A549 (cell line): ENCODE measurements at regions not wholly inside any gene's neighbourhood (a gene's known extent, or its start where the extent isn't known, plus 50 kb on each side); places are given as distances from the start of the nearest gene placed in this dataset.

Experiments
- ATAC-seq, 2 experiments: fragments of 200-7000 bp in 1 of 2; fragments of >200 bp in 1 of 2; cut with Nextera tagmentation in 1 of 2; cut with Tn5 transposase in 1 of 2; 3 replicates each; pipeline versions ENCODE4 v1.8.0 to v1.9.1; 2018 to 2020; ENCODE audit warnings: mild to moderate bottlenecking in 1 of 2, moderate library complexity in 1 of 2
- CTCF ChIA-PET: fragments of 300-600 bp; sonication (Branson Sonifier 250); formaldehyde crosslinking; extraction: SDS; loops from one replicate; lab custom pipeline; 2021; ENCODE audit warnings: antibody characterized with exemption, inconsistent platforms; lab: Yijun Ruan, JAX
- POLR2A ChIA-PET: fragments of 350-600 bp; formaldehyde crosslinking; extraction: SDS; loops from one replicate; lab custom pipeline; 2021; ENCODE audit warnings: antibody characterized with exemption, inconsistent platforms; lab: Yijun Ruan, JAX
- DNase-seq, 2 experiments: peaks; one replicate each; pipeline versions ENCODE4 v3.0.0 to v3.0.0-alpha.2; 2011 to 2016; ENCODE audit warnings: low read depth in 1 of 2, low spot score in 1 of 2
- FAIRE-seq: peaks from 2 replicates; lab custom pipeline; 2011; peaks lifted over from hg19 to GRCh38; lab: Jason Lieb, UNC
- H3K27ac ChIP-seq, 2 experiments: fragments of >200 bp; sonication (Bioruptor Twin); formaldehyde crosslinking; 3 replicates each; pipeline ENCODE4 v1.5.1; 2016 to 2017
- H3K4me1 ChIP-seq: fragments of >200 bp; sonication (Bioruptor Twin); formaldehyde crosslinking; 3 replicates; pipeline ENCODE4 v1.6.1; 2016
- H3K4me2 ChIP-seq: fragments of >200 bp; sonication (Bioruptor Twin); formaldehyde crosslinking; 3 replicates; pipeline ENCODE4 v1.6.1; 2016
- H3K4me3 ChIP-seq: fragments of >200 bp; sonication (Bioruptor Twin); formaldehyde crosslinking; 3 replicates; pipeline ENCODE4 v1.5.1; 2016
- H3K9me3 ChIP-seq: fragments of >200 bp; sonication (Bioruptor Twin); formaldehyde crosslinking; 3 replicates; pipeline ENCODE4 v1.6.1; 2016
- BHLHE40 ChIP-seq: IDR thresholded peaks from 2 replicates; pipeline ENCODE4 v1.6.1; 2012; ENCODE audit warnings: low read depth, low read length, inconsistent platforms
- CHD2 ChIP-seq: fragments of 150-350 bp; IDR thresholded peaks from 2 replicates; pipeline ENCODE4 v1.6.1; 2014; ENCODE audit warnings: low read length; ENCODE audit not compliant: partially characterized antibody
- CHD4 ChIP-seq: fragments of 200-600 bp; sonication (generic); IDR thresholded peaks from 2 replicates; pipeline ENCODE4 v1.6.1; 2016; ENCODE audit warnings: antibody characterized with exemption, mild to moderate bottlenecking, borderline replicate concordance
- EHF ChIP-seq: fragments of 250-450 bp; sonication (Bioruptor Pico); IDR thresholded peaks from 2 replicates; pipeline ENCODE4 v1.5.0; 2020; ENCODE audit warnings: mild to moderate bottlenecking
- FOSB ChIP-seq: fragments of 250-450 bp; sonication (Bioruptor Pico); IDR thresholded peaks from 2 replicates; pipeline ENCODE4 v1.5.0; 2020; ENCODE audit warnings: mild to moderate bottlenecking, moderate library complexity
- FOXS1 ChIP-seq: fragments of 250-450 bp; sonication (Bioruptor Pico); IDR thresholded peaks from 2 replicates; pipeline ENCODE4 v1.5.0; 2020; ENCODE audit warnings: mild to moderate bottlenecking, moderate library complexity
- HOXA7 ChIP-seq: fragments of 250-450 bp; sonication (Bioruptor Pico); IDR thresholded peaks from 2 replicates; pipeline ENCODE4 v1.5.0; 2020; ENCODE audit warnings: mild to moderate bottlenecking, moderate library complexity
- HOXB5 ChIP-seq: fragments of 250-450 bp; sonication (Bioruptor Pico); IDR thresholded peaks from 2 replicates; pipeline ENCODE4 v1.5.0; 2020; ENCODE audit warnings: mild to moderate bottlenecking, moderate library complexity
- KDM1A ChIP-seq: fragments of 200-600 bp; sonication (generic); IDR thresholded peaks from 2 replicates; pipeline ENCODE4 v1.6.1; 2016; ENCODE audit warnings: low read depth, mild to moderate bottlenecking
- KDM5A ChIP-seq: fragments of 200-600 bp; sonication (generic); IDR thresholded peaks from 2 replicates; pipeline ENCODE4 v1.6.1; 2016; ENCODE audit warnings: antibody characterized with exemption, mild to moderate bottlenecking
- MAFK ChIP-seq: fragments of 450-650 bp; IDR thresholded peaks from 2 replicates; pipeline ENCODE4 v1.6.1; 2014; ENCODE audit not compliant: partially characterized antibody
- MAZ ChIP-seq: fragments of 150-350 bp; IDR thresholded peaks from 2 replicates; pipeline ENCODE4 v1.6.1; 2014; ENCODE audit warnings: antibody characterized with exemption, low read depth, low read length, borderline replicate concordance
- MYC ChIP-seq: IDR thresholded peaks from 2 replicates; pipeline ENCODE4 v1.6.1; 2012; ENCODE audit warnings: mild to moderate bottlenecking, inconsistent platforms, low read length, improper control_type of control experiment, borderline replicate concordance
- NFE2L2 ChIP-seq: fragments of 150-350 bp; conservative IDR thresholded peaks from 2 replicates; pipeline ENCODE4 v1.6.1; 2014; ENCODE audit warnings: low read length
- NPAS2 ChIP-seq: fragments of 250-450 bp; sonication (Bioruptor Pico); IDR thresholded peaks from 2 replicates; pipeline ENCODE4 v1.8.0; 2022; ENCODE audit warnings: mild to moderate bottlenecking, moderate library complexity, borderline replicate concordance
- NR3C1 ChIP-seq: fragments of >200 bp; sonication (Bioruptor Twin); formaldehyde crosslinking; IDR thresholded peaks from 3 replicates; pipeline ENCODE4 v1.6.1; 2017
- POLR2A ChIP-seq: IDR thresholded peaks from 2 replicates; pipeline ENCODE4 v1.6.1; 2012; ENCODE audit warnings: mild to moderate bottlenecking, low read length
- POLR2AphosphoS2 ChIP-seq: conservative IDR thresholded peaks from 2 replicates; pipeline ENCODE4 v1.6.1; 2012; ENCODE audit warnings: low read length, improper control_type of control experiment, inconsistent platforms
- RCOR1 ChIP-seq: fragments of 150-350 bp; IDR thresholded peaks from 2 replicates; pipeline ENCODE4 v1.6.1; 2014; ENCODE audit warnings: antibody characterized with exemption, low read length, low read depth
- RNF2 ChIP-seq: fragments of 200-600 bp; sonication (generic); IDR thresholded peaks from 2 replicates; pipeline ENCODE4 v1.6.1; 2016; ENCODE audit warnings: low read depth, mild to moderate bottlenecking, antibody characterized with exemption, moderate library complexity, borderline replicate concordance
- SREBF2 ChIP-seq: fragments of 450-650 bp; IDR thresholded peaks from 2 replicates; pipeline ENCODE4 v1.6.1; 2014; ENCODE audit warnings: mild to moderate bottlenecking, moderate library complexity
- TP53 ChIP-seq: fragments of 250-450 bp; sonication (Bioruptor Pico); IDR thresholded peaks from 2 replicates; pipeline ENCODE4 v1.5.0; 2021; ENCODE audit warnings: mild to moderate bottlenecking, moderate library complexity
- ZC3H11A ChIP-seq: fragments of 450-650 bp; IDR thresholded peaks from 2 replicates; pipeline ENCODE4 v1.6.1; 2014; ENCODE audit warnings: antibody characterized with exemption, mild to moderate bottlenecking
- ZNF302 ChIP-seq: fragments of 250-450 bp; sonication (Bioruptor Pico); IDR thresholded peaks from 2 replicates; pipeline ENCODE4 v1.9.0; 2021; ENCODE audit warnings: inconsistent platforms, mild to moderate bottlenecking, moderate library complexity
- WGBS: methylation state at CpG from one replicate; pipeline ENCODE4 v1.1.6; 2017; ENCODE audit errors: missing lambda C conversion rate; 5-methylcytosine and 5-hydroxymethylcytosine counted together
- TF ChIP-seq, protein P1 (sequence below): fragments of 150-350 bp; IDR thresholded peaks from 2 replicates; pipeline ENCODE4 v1.6.1; 2014; ENCODE audit warnings: low read depth, mild to moderate bottlenecking, low read length
- TF ChIP-seq, protein P2 (sequence below): fragments of 200-600 bp; sonication (generic); IDR thresholded peaks from 2 replicates; pipeline ENCODE4 v1.6.1; 2016; ENCODE audit warnings: antibody characterized with exemption, mild to moderate bottlenecking, moderate library complexity

DNA sequence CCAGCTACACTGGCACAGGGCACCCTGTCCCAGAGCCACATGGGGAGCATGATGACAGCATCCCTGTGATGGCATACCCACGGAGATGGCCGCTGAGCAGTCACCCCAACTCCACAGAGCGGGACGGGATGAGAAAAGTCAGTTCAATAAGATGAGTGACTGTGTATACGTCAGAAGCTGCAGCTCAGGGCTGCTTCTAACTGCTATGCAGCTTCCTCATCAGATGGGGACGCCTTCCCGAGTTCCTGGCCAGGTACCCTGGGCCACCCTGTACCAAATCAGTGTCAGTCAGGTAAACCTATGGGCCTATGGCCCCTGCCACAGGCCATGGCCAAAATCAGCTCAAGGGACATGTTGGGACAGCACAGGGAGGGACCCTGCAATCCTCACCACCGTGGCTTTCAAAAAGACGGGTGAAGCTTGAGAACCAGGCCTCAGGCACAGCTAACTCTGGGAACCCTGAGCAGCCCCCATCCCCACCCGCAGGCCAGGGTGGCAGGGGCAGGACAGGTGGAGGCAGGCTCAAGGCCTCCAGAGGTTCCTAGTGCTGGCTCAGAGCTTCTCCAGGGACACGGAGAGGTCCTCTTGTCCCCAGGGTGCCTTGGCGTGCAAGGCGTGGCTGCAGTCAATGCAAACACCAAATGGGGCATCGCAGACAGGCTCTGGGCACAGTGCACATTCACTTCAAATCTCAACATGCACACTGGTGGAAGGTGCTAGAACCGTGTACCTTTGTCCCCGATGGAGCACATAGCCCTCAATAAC is 122.4 kb downstream of the TUBA3C start:
- POLR2A ChIA-PET, result no interaction called here
- TF ChIP-seq POLR2AphosphoS2, result no peak
- TF ChIP-seq, protein P1, sequence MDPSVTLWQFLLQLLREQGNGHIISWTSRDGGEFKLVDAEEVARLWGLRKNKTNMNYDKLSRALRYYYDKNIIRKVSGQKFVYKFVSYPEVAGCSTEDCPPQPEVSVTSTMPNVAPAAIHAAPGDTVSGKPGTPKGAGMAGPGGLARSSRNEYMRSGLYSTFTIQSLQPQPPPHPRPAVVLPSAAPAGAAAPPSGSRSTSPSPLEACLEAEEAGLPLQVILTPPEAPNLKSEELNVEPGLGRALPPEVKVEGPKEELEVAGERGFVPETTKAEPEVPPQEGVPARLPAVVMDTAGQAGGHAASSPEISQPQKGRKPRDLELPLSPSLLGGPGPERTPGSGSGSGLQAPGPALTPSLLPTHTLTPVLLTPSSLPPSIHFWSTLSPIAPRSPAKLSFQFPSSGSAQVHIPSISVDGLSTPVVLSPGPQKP, result no peak
- TF ChIP-seq KDM5A, result no peak
- TF ChIP-seq FOXS1, result no peak
- TF ChIP-seq CHD4, result no peak
- no peak for TF ChIP-seq NPAS2
- TF ChIP-seq HOXA7, result no peak
- TF ChIP-seq HOXB5 (CRISPR knock-in tag), result no peak
- no peak for TF ChIP-seq FOSB (CRISPR knock-in tag)
- TF ChIP-seq KDM1A, result no peak
- no peak for TF ChIP-seq ZNF302 (CRISPR knock-in tag)
- TF ChIP-seq TP53 (CRISPR knock-in tag), result no peak
- no peak for TF ChIP-seq MAZ
- no peak for TF ChIP-seq MYC
- no peak for TF ChIP-seq MAFK
- no peak for TF ChIP-seq NFE2L2
- ATAC-seq (no peak), DNase-seq (no peak), FAIRE-seq (no peak)
- Histone ChIP-seq H3K27ac (no peak overlapping the region), H3K9me3 (no peaks in the 10 kb centered on the region), H3K4me2 (no peak overlapping the region), H3K4me3 (no peak overlapping the region), H3K4me1 (no peaks in the 10 kb centered on the region)
- CTCF ChIA-PET, result no interaction called here
- 13% methylated on average over 9 of the region's 16 CpGs for WGBS

DNA sequence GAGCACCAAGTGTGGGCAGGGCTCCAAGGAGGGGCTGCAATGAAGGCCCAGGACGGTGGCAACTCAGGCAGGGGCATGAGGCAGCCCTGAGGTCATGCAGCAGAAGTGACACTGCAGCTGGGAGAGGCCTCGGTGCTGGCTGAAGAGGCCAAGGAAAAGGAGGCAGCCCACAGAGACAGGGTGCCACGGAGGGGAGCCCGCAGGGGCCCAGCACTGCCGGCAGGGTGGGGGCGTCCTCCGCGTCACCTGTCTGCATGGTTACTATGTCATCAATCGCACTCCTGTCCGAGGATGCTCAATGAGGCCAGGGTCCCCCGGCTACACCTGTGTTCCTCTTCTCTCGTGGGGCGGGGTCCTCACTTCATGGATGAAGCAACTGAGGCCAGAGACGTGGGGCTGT is 123.1 kb downstream of the TUBA3C start:
- Histone ChIP-seq H3K4me3 (no peak overlapping the region), H3K9me3 (no peaks in the 10 kb centered on the region), H3K4me1 (no peaks in the 10 kb centered on the region), H3K4me2 (no peak overlapping the region), H3K27ac (no peak overlapping the region)
- 41% methylated on average over 7 of the region's 14 CpGs for WGBS
- TF ChIP-seq CHD2 (no peak), RNF2 (no peak), KDM1A (no peak), SREBF2 (no peak), ZNF302 (CRISPR knock-in tag) (no peak), ZC3H11A (no peak), CHD4 (no peak), POLR2A (no peak), EHF (CRISPR knock-in tag) (no peak), NR3C1 (no peak), NFE2L2 (no peak)
- FAIRE-seq (no peak), DNase-seq (no peak), ATAC-seq (no peak)
- POLR2A ChIA-PET, result no interaction called here
- CTCF ChIA-PET, result no interaction called here

DNA sequence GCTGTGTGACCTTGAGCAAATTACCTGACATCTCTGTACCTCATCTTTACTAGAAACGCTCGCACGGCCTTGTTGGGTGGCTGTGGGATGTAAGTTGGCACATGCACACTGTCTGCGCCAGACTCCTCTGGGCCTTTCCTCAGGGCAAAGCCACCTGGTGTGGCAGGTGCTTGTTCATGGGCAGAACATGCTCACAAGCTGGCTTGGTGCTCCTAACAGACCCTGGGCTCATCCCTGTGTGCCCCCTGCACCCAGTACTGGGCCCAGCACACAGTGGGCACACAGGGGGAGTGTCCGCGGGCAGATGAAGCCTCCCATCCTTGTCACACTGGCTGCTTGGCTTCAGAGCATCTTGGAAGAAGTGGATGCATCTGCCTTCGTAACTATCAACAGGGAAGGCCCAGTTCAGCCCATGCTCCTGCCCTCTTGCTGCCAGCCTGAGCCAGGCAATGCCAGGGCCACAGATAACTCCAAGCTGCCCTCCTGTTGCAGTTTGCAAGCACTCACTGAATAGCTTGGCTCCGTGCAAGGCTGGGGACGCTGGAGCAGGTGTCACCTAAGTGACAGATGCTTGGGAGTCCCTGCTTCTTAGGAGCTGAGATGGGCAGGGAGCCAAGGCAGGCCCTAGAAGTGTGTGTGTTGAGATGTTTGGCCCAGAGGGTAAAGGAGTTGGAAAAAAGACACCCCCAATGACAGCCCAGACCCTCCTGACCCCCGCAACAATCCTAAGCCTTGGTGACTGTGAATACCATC is 123.9 kb downstream of the TUBA3C start:
- CTCF ChIA-PET, result no interaction called here
- Histone ChIP-seq H3K4me3 (no peak overlapping the region), H3K4me1 (no peaks in the 10 kb centered on the region), H3K27ac (no peak overlapping the region), H3K4me2 (no peak overlapping the region), H3K9me3 (no peaks in the 10 kb centered on the region)
- POLR2A ChIA-PET, result no interaction called here
- FAIRE-seq (no peak), ATAC-seq (no peak), DNase-seq (no peak)
- 47% methylated on average over 6 of the region's 10 CpGs for WGBS
- TF ChIP-seq BHLHE40 (no peak), RCOR1 (no peak)
- TF ChIP-seq, protein P2, sequence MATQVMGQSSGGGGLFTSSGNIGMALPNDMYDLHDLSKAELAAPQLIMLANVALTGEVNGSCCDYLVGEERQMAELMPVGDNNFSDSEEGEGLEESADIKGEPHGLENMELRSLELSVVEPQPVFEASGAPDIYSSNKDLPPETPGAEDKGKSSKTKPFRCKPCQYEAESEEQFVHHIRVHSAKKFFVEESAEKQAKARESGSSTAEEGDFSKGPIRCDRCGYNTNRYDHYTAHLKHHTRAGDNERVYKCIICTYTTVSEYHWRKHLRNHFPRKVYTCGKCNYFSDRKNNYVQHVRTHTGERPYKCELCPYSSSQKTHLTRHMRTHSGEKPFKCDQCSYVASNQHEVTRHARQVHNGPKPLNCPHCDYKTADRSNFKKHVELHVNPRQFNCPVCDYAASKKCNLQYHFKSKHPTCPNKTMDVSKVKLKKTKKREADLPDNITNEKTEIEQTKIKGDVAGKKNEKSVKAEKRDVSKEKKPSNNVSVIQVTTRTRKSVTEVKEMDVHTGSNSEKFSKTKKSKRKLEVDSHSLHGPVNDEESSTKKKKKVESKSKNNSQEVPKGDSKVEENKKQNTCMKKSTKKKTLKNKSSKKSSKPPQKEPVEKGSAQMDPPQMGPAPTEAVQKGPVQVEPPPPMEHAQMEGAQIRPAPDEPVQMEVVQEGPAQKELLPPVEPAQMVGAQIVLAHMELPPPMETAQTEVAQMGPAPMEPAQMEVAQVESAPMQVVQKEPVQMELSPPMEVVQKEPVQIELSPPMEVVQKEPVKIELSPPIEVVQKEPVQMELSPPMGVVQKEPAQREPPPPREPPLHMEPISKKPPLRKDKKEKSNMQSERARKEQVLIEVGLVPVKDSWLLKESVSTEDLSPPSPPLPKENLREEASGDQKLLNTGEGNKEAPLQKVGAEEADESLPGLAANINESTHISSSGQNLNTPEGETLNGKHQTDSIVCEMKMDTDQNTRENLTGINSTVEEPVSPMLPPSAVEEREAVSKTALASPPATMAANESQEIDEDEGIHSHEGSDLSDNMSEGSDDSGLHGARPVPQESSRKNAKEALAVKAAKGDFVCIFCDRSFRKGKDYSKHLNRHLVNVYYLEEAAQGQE, result no peak
- TF ChIP-seq, all 56 proteins: peak for 0
